ENCODE measurements at regions not wholly inside any gene's neighbourhood (a gene's known extent, or its start where the extent isn't known, plus 50 kb on each side); places are given as distances from the start of the nearest gene placed in this dataset.
A peak's percentile ranks its signal among the peaks of the same experiment; 100 is the strongest.

DNA sequence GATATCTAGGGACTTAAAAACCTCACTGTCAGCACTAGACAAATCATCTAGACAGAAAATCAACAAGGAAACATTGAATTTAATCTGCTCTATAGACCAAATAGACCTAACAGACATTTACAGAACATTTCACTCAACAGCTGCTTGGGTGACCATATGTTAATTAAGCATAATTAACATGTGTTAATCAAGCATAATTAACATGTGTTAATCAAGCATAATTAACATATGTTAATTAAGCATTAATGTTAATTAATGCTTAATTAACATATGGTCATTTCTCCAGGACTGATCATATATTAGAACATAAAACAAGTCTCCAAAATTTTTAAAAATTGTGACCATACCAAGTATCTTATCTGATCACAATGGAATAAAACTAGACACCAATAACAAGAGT, 137.3 kb upstream of the MME start:
- no peak for DNase-seq (ENCODE audit: low spot score in 2 of 2)
- no peaks in the 10 kb centered on the region for H3K36me3 ChIP-seq
- no peak for TF ChIP-seq EP300 (IDR thresholded peaks at IDR 0.05)
- no peak overlapping the region for H3K4me3 ChIP-seq
- H3K9me3 ChIP-seq: peaks cover 0 to 26% (median 5%) of the 10 kb centered on the region in 4 donors
- H3K27ac ChIP-seq: no peak overlapping the region
- no peaks in the 10 kb centered on the region for H3K4me1 ChIP-seq
- H3K27me3 ChIP-seq: no peaks in the 10 kb centered on the region

DNA sequence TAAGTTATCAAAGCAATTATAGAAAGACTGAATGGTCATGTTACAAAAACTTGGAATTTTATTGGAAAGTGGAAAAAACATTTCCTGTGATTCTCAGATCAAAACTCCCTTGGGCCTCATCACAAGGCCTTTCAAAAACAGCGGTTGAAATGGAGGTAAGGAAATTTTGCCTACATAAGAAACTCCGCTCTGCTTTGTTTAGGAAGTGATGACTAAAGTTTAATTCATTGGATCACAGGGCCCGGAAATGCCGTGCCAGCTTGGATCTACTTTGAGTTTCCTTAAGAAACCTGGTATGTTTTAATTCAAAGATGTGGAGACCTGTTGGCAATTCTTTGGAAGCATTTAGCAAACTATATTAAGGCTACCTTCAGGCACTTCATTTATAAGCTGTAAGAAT, 143.9 kb upstream of the MME start:
- WGBS, 2 donors: 79 to 87% methylated on average over 4 of the region's 4 CpGs
- H3K4me3 ChIP-seq: no peak overlapping the region

DNA sequence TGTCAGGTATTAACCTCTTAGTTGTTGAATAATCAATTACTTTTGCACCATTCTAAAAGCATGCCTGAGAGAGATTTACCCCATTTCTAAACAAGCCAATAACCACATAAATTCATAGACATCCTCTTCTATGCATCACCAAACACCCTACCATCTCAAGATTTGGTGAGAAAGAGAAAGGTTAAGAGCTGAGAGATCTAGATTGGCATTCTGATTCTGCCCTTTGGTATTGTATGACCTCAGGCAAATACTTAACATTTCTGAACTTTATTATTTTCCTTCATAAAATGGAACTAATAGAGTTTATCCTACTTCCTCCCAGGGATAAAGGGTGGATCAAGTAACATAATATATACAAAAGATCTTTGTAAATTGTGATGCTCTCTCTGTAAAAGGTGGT, 146.5 kb upstream of the MME start:
- H3K27me3 ChIP-seq: no peaks in the 10 kb centered on the region
- H3K4me3 ChIP-seq: no peak overlapping the region
- H3K4me1 ChIP-seq: peaks cover 0 to 6% (median 0%) of the 10 kb centered on the region in 4 donors
- TF ChIP-seq EP300 (IDR thresholded peaks at IDR 0.05) (no peak), POLR2A (IDR thresholded peaks at IDR 0.05) (no peak)
- TF ChIP-seq, protein P1, sequence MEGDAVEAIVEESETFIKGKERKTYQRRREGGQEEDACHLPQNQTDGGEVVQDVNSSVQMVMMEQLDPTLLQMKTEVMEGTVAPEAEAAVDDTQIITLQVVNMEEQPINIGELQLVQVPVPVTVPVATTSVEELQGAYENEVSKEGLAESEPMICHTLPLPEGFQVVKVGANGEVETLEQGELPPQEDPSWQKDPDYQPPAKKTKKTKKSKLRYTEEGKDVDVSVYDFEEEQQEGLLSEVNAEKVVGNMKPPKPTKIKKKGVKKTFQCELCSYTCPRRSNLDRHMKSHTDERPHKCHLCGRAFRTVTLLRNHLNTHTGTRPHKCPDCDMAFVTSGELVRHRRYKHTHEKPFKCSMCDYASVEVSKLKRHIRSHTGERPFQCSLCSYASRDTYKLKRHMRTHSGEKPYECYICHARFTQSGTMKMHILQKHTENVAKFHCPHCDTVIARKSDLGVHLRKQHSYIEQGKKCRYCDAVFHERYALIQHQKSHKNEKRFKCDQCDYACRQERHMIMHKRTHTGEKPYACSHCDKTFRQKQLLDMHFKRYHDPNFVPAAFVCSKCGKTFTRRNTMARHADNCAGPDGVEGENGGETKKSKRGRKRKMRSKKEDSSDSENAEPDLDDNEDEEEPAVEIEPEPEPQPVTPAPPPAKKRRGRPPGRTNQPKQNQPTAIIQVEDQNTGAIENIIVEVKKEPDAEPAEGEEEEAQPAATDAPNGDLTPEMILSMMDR (IDR thresholded peaks at IDR 0.05): no peak
- no peak overlapping the region for H3K27ac ChIP-seq
- H3K36me3 ChIP-seq: no peaks in the 10 kb centered on the region
- H3K9me3 ChIP-seq: no peaks in the 10 kb centered on the region
- DNase-seq (ENCODE audit: low spot score in 2 of 2): no peak

More for the DNA sequence above, 143.9 kb upstream of the MME start:
- Histone ChIP-seq H3K4me1 (peaks cover 0 to 2% (median 0%) of the 10 kb centered on the region in 4 donors), H3K27me3 (no peaks in the 10 kb centered on the region), H3K9me3 (peaks cover 0 to 14% (median under 1%) of the 10 kb centered on the region in 4 donors), H3K27ac (no peak overlapping the region), H3K36me3 (no peaks in the 10 kb centered on the region)
- no peak for DNase-seq (ENCODE audit: low spot score in 2 of 2)
- TF ChIP-seq POLR2A (IDR thresholded peaks at IDR 0.05) (no peak), EP300 (IDR thresholded peaks at IDR 0.05) (no peak)
- TF ChIP-seq, protein P1 (IDR thresholded peaks at IDR 0.05): no peak

DNA sequence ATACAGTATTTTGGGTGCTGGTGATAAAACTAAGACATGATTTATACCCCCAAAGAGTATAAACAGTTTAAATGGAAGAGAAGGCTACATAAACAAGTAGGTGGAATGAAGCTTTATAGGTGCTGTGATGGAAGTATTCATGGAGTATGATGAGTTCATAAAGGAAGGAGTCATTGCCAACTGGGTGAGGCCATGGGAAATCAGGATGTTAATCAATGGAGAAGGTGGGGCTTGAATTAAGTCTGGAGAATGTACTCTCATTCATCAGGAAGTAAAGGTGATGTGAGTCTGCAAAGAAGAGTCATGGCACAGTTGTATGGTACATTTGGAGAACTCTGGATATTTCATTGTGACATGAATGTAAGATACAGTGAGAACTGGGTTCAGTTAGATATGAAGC, 147.5 kb upstream of the MME start:
- Histone ChIP-seq H3K27me3 (no peaks in the 10 kb centered on the region), H3K27ac (peak overlapping the region in 1 of 4 donors; percentile 60), H3K36me3 (no peaks in the 10 kb centered on the region), H3K4me3 (no peak overlapping the region), H3K9me3 (no peaks in the 10 kb centered on the region), H3K4me1 (peaks cover 0 to 6% (median 0%) of the 10 kb centered on the region in 4 donors)
- DNase-seq (ENCODE audit: low spot score in 2 of 2): no peak
- TF ChIP-seq EP300 (IDR thresholded peaks at IDR 0.05): no peak
- TF ChIP-seq POLR2A (IDR thresholded peaks at IDR 0.05): no peak
- TF ChIP-seq, protein P1 (IDR thresholded peaks at IDR 0.05): no peak

DNA sequence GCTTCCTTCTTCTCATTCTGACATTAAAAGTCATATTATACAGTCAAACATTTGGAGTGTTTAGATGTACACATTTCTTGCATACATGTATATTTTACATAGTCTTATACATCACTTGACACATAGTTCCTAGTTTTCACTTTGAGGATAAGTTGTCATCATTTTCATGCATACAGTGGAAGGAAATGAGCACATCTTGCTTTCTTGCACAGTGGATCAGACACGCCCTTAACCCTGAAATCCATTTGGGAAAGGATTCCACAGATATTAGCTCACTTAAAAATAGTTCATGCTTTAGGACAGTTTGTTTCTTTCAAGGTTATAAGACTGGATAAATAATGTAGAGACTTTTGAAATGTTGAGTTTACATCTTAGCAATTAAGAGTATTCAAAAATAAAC, 148.6 kb upstream of the MME start:
- Histone ChIP-seq H3K4me3 (no peak overlapping the region), H3K4me1 (peaks cover 0 to 6% (median 0%) of the 10 kb centered on the region in 4 donors), H3K27ac (peak overlapping the region in 1 of 4 donors; percentile 60), H3K36me3 (no peaks in the 10 kb centered on the region), H3K9me3 (no peaks in the 10 kb centered on the region), H3K27me3 (no peaks in the 10 kb centered on the region)
- WGBS, 2 donors: 62 to 66% methylated on average over 1 of the region's 1 CpG
- TF ChIP-seq EP300 (IDR thresholded peaks at IDR 0.05): peak in 1 of 2 donors; percentile 53
- TF ChIP-seq, protein P1 (IDR thresholded peaks at IDR 0.05): no peak
- no peak for TF ChIP-seq POLR2A (IDR thresholded peaks at IDR 0.05)
- peak in 1 of 2 donors; percentile 19 for DNase-seq (ENCODE audit: low spot score in 2 of 2)

DNA sequence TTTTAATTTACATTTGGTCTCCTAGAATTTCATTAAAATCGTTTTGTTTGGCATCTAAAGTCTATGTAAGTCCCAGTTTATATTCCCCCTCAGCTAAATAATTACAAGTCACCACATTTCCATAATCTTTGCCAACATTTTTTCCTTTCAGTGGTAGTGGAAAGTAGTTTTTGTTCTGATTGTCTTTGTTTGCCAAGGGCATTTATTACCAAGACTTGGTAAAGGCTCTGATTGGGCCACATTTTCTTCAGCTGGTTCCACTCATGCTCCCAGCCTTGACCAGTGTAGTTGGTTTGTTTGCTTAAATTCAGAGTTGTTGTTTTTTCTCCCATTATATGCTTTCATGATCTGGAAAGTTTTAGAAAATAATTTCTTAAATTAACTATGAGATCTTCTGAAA, 153.4 kb upstream of the MME start:
- TF ChIP-seq, protein P1 (IDR thresholded peaks at IDR 0.05): no peak
- no peak for TF ChIP-seq POLR2A (IDR thresholded peaks at IDR 0.05)
- TF ChIP-seq EP300 (IDR thresholded peaks at IDR 0.05): no peak
- 17 to 25% methylated on average over 1 of the region's 1 CpG for WGBS, 2 donors

More for the DNA sequence above, 153.4 kb upstream of the MME start:
- Histone ChIP-seq H3K36me3 (no peaks in the 10 kb centered on the region), H3K4me1 (peaks cover 0 to 6% (median 0%) of the 10 kb centered on the region in 4 donors), H3K9me3 (peaks cover 0 to 1% (median 0%) of the 10 kb centered on the region in 4 donors), H3K4me3 (no peak overlapping the region), H3K27ac (no peak overlapping the region), H3K27me3 (no peaks in the 10 kb centered on the region)
- no peak for DNase-seq (ENCODE audit: low spot score in 2 of 2)
